ENCODE measurements at regions not wholly inside any gene's neighbourhood (a gene's known extent, or its start where the extent isn't known, plus 50 kb on each side); places are given as distances from the start of the nearest gene placed in this dataset.

GRCh38 chr7:155178096-155178495 lies 108.0 kb downstream of the HTR5A start:
- FAIRE-seq (no peak), DNase-seq (ENCODE audit: low spot score) (no peak)

GRCh38 chr7:155181768-155182167 lies 111.6 kb downstream of the HTR5A start:
- no peak for FAIRE-seq
- no peak for DNase-seq (ENCODE audit: low spot score)

GRCh38 chr7:155182406-155182970 lies 112.4 kb downstream of the HTR5A start:
- FAIRE-seq: no peak
- DNase-seq (ENCODE audit: low spot score): no peak

DNA sequence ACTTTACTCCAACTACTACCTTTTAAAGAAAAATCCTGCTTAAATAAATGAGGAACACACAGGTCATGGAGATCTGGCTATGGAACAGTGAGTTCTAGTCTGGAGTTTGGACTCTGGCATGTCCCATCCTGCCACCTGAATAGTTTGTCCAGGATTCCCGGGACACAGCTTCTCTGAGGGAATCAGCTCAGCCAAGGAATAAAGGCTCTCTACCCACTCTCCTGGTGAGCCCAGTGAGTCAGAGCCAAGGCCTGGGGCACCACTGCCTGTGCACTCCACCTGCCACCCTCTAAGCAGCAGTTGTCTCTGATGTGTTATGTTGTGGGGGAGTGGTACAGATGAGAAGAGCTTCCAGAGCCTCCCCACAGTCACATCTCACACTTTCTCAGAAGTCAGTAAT lies 113.5 kb downstream of the HTR5A start:
- DNase-seq (ENCODE audit: low spot score): no peak
- FAIRE-seq: no peak

GRCh38 chr7:155184923-155185322 lies 112.8 kb upstream of the INSIG1 start:
- no peak for DNase-seq (ENCODE audit: low spot score)
- no peak for FAIRE-seq

GRCh38 chr7:155187061-155187785 lies 110.5 kb upstream of the INSIG1 start:
- FAIRE-seq: no peak
- DNase-seq (ENCODE audit: low spot score): no peak

GRCh38 chr7:155188357-155188756 lies 109.3 kb upstream of the INSIG1 start:
- FAIRE-seq: no peak
- DNase-seq (ENCODE audit: low spot score): peak; percentile 47

DNA sequence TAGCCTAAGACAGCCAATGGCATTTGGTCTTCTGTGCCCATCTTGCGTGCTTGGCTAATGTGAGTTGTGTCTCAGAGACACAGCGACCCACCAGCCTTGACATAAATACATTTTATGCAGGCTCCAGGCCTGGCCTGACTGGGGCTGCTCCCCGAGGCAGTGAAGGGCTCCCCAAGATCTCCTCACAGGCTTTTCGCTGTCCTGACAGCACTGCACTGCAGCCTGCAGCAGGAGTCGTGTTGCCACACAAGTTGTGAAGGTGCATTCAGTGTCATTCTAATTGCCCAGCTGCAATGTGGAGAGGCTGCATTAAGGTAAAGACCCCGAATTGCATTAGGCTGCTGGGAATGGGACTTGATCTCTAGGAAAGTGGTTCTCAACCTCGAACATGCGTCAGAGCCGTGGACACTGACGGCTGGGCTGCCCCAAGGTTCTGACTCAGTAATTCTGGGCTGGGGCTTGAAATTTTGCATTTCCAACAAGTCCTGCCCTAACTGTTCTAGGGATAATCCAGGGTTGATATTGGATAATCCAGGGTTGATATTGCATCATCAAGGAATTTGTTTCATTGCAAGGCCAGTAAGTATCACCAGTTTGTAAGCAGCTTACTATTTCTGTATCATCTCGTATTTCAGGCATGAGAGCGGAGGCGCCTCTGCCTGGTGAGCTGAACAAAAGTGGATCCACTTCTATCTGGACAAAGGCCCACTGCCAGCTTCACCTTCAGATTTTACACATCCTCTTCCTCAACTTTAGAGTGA lies 108.7 kb upstream of the INSIG1 start:
- no peak for DNase-seq (ENCODE audit: low spot score)
- FAIRE-seq: no peak

GRCh38 chr7:155189590-155189989 lies 108.1 kb upstream of the INSIG1 start:
- DNase-seq (ENCODE audit: low spot score) (no peak), FAIRE-seq (no peak)

- FAIRE-seq (no peak), DNase-seq (ENCODE audit: low spot score) (no peak)
These were observed 107.0 kb upstream of the INSIG1 start for GRCh38 chr7:155190688-155191087.

GRCh38 chr7:155191137-155191536 lies 106.5 kb upstream of the INSIG1 start:
- DNase-seq (ENCODE audit: low spot score): no peak
- no peak for FAIRE-seq

DNA sequence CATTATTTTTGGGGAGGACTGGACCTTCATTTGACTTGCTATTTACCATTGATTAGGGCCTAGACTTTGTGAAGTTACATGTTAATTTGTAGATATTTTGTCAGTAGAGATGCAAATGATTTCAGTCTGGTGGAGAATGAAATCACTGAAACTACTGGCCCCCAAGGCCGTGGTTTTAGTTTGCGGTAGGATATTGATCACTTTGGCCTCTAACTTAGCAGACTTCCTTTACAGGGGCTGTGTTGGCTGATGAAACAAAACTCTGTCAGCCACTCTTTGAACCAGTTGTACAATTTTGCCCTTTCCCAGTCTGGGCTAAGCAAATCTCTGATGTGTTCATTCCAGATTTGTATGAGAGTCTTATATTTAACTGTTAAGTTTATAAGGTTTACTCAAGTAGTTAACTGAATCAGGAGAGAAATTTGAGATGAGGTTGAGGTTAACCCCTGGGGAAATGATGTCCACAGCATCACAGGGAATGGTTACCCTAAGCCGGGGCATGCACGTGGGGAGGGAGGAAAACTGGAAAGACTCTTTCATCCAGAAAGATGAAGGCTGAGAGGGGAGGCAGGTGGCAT lies 105.7 kb upstream of the INSIG1 start:
- DNase-seq (ENCODE audit: low spot score) (no peak), FAIRE-seq (no peak)

- no peak for DNase-seq (ENCODE audit: low spot score)
- FAIRE-seq: no peak
These were observed 104.6 kb upstream of the INSIG1 start for GRCh38 chr7:155192961-155193640.

GRCh38 chr7:155193716-155194115 lies 104.0 kb upstream of the INSIG1 start:
- DNase-seq (ENCODE audit: low spot score): no peak
- FAIRE-seq: no peak

- DNase-seq (ENCODE audit: low spot score): no peak
- FAIRE-seq: no peak
These were observed 103.1 kb upstream of the INSIG1 start for GRCh38 chr7:155194382-155195140.

DNA sequence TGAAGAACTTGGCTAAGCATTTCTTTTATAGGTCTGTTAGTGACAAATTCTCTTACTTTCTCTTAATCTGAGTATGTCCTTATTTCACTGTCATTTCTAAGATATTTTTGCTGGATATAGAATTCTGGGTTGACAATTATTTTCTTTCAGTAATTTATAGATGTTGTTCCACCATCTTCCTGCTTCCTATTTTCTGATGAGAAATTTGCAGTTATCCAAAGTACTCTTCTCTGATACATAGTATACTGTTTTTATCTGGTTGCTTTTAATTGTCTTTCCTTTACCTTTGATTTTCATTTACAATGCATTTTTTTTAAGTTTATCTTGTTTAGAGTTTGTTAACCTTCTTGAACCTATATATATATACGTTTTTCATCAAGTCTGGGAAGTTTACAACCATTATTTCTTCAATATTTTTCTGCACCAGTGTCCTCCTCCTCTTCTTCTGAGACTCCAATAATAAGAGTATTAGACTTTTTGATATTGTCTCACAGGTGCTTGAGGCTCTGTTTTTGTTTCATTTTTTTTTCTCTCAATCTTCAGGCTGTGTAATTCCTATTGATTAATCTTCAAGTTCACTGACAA lies 101.6 kb upstream of the INSIG1 start:
- DNase-seq (ENCODE audit: low spot score): no peak

GRCh38 chr7:155198196-155198892 lies 99.3 kb upstream of the INSIG1 start:
- no peak for FAIRE-seq

More for the DNA sequence above, 101.6 kb upstream of the INSIG1 start:
- peak; percentile 23 for FAIRE-seq

GRCh38 chr7:155198901-155199845 lies 98.5 kb upstream of the INSIG1 start:
- FAIRE-seq (peak; percentile 98), DNase-seq (ENCODE audit: low spot score) (peak; percentile 94)

More at GRCh38 chr7:155198196-155198892, 99.3 kb upstream of the INSIG1 start:
- no peak for DNase-seq (ENCODE audit: low spot score)

Measured in RCC 7860 (cell line).